BE2C (cell line): ENCODE measurements at regions not wholly inside any gene's neighbourhood (a gene's known extent, or its start where the extent isn't known, plus 50 kb on each side); places are given as distances from the start of the nearest gene placed in this dataset.
A peak's percentile ranks its signal among the peaks of the same experiment; 100 is the strongest.

Experiments
- DNase-seq: peaks from one replicate; pipeline ENCODE4 v3.0.0-alpha.2; 2020
- H3K27me3 ChIP-seq: fragments of 250-450 bp; sonication (Bioruptor Pico); 2 replicates; pipeline ENCODE4 v1.5.1; 2020; ENCODE audit warnings: mild to moderate bottlenecking
- H3K36me3 ChIP-seq: fragments of 250-450 bp; sonication (Bioruptor Pico); 2 replicates; pipeline ENCODE4 v1.5.1; 2020; ENCODE audit warnings: mild to moderate bottlenecking
- H3K4me1 ChIP-seq: fragments of 250-450 bp; sonication (Bioruptor Pico); 2 replicates; pipeline ENCODE4 v1.5.1; 2020
- H3K4me3 ChIP-seq: 2 replicates; pipeline ENCODE4 v1.5.1; 2011; ENCODE audit warnings: low read depth, low read length
- H3K9me3 ChIP-seq: fragments of 250-450 bp; sonication (Bioruptor Pico); 2 replicates; pipeline ENCODE4 v1.5.1; 2020
- CTCF ChIP-seq: IDR thresholded peaks from 2 replicates; pipeline ENCODE4 v1.5.1; 2012; ENCODE audit warnings: mild to moderate bottlenecking, low read depth, low read length

DNA sequence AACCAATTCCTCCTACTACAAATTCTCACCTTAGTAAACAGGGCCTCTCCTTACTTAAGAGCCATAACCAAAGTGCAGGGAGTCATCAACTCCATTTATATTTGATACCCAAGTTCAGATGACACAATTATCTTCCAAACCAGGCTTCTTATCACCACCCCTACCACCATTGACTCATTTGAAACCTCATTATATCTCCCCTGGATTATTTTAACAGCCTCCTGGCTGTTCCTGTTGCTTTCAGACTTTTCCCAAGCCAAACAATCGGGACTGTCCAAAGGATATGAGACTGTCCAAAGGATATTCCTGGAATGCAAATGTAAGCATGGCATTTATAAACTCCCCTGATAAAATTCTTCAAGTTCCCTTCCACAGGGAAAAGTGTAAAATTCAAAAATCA lies 394.3 kb downstream of the MAFB start:
- Histone ChIP-seq H3K4me1 (no peaks in the 10 kb centered on the region), H3K36me3 (no peaks in the 10 kb centered on the region), H3K27me3 (no peaks in the 10 kb centered on the region), H3K9me3 (no peaks in the 10 kb centered on the region), H3K4me3 (no peak overlapping the region)
- no peak for DNase-seq
- TF ChIP-seq CTCF: no peak

GRCh38 chr20:40294175-40294574 lies 394.9 kb downstream of the MAFB start:
- no peaks in the 10 kb centered on the region for H3K9me3 ChIP-seq
- no peaks in the 10 kb centered on the region for H3K27me3 ChIP-seq
- H3K4me1 ChIP-seq: no peaks in the 10 kb centered on the region
- no peak for TF ChIP-seq CTCF
- no peak overlapping the region for H3K4me3 ChIP-seq
- DNase-seq: no peak
- no peaks in the 10 kb centered on the region for H3K36me3 ChIP-seq

DNA sequence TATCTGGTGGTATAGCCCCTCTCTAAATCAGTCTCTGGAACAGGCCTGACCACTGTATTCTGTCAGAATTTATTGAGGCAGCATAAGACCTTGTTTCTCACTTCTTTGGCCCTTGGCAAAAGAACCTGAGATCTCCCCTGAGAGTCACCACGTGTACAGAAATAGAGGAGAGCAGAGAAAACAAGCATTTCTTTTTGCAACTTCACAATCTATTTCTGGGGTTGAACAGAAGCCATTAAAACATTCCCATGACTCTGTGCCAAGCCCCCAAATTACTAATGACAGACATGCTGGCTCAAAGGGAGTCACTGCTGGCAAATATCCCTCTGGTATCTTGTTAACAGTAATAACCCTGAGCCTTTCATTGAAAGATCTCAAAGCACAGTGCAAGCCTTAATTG lies 395.3 kb downstream of the MAFB start:
- Histone ChIP-seq H3K4me3 (no peak overlapping the region), H3K9me3 (no peaks in the 10 kb centered on the region), H3K36me3 (no peaks in the 10 kb centered on the region), H3K27me3 (no peaks in the 10 kb centered on the region), H3K4me1 (no peaks in the 10 kb centered on the region)
- TF ChIP-seq CTCF: no peak
- DNase-seq: no peak

DNA sequence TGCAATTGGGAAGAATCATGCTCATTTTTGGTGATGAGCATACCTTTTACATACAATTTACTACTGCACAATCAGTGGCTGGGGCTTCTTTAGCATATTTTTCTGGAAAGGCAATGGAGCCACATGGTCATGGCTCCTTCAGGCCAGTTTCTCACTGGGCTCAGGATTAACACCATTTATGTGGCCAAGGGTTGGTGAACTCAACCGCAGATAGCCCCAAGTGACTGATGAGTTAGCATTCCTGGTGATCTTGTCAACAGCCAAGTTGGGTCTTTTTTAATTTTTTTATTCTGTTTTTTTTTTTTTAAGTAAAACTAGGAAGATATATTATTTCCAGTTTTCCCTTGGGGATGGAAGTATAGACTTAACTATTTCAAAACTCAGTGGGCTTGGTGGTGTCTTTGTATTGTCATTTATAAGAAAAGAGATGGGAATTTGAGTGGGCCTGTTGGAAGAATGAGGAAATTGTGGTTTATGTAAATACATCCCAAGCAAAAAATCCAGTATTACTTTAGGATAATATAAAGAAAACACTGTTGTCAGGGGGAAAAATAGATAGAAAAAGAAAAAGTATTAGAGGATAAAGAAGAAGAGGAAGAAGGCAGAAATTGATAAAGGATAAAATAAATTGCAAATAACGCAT lies 397.4 kb downstream of the MAFB start:
- no peaks in the 10 kb centered on the region for H3K9me3 ChIP-seq

GRCh38 chr20:40287683-40288082 lies 401.4 kb downstream of the MAFB start:
- no peak for TF ChIP-seq CTCF
- Histone ChIP-seq H3K4me1 (peaks cover 5% of the 10 kb centered on the region), H3K4me3 (no peak overlapping the region)

More for the DNA sequence above, 397.4 kb downstream of the MAFB start:
- no peaks in the 10 kb centered on the region for H3K27me3 ChIP-seq
- H3K4me3 ChIP-seq: no peak overlapping the region
- H3K36me3 ChIP-seq: no peaks in the 10 kb centered on the region
- no peak for DNase-seq
- peaks cover 5% of the 10 kb centered on the region for H3K4me1 ChIP-seq
- TF ChIP-seq CTCF: no peak

DNA sequence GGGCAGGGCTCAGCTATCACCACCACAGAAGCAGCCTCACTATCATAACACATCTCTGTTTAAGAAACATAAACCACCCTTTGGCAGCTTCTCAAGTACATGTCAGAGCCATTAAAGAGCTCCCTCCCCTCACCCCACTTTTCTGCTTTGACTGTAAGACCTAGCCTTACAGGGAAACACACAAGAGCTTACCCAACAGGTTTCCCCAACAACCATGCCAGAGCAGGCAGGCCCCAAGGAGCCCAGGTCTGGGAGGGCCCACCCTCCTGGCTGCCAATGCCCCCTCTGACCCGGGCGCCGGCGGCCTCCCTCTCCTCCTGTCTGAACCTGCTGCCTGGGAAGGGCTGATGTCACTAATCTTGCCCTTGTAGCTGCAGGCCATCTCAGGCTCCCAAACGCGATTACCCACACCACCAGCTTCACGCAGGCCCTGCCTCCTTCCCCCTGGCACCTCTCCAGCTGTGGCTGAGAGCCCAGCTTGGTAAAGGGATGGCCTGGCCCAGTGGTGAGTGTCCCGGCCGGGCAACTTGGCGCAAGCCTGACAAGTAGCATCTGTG lies 402.0 kb downstream of the MAFB start:
- no peaks in the 10 kb centered on the region for H3K36me3 ChIP-seq

More at GRCh38 chr20:40287683-40288082, 401.4 kb downstream of the MAFB start:
- Histone ChIP-seq H3K36me3 (no peaks in the 10 kb centered on the region), H3K9me3 (no peaks in the 10 kb centered on the region), H3K27me3 (no peaks in the 10 kb centered on the region)
- DNase-seq: no peak

More for the DNA sequence above, 402.0 kb downstream of the MAFB start:
- no peaks in the 10 kb centered on the region for H3K9me3 ChIP-seq
- no peaks in the 10 kb centered on the region for H3K27me3 ChIP-seq
- no peak for TF ChIP-seq CTCF
- peaks cover 5% of the 10 kb centered on the region for H3K4me1 ChIP-seq
- H3K4me3 ChIP-seq: no peak overlapping the region
- DNase-seq: peak; percentile 88
